Prostate gland (tissue), 2 donors: ENCODE measurements at regions not wholly inside any gene's neighbourhood (a gene's known extent, or its start where the extent isn't known, plus 50 kb on each side); places are given as distances from the start of the nearest gene placed in this dataset.

Experiments used
- CTCF ChIP-seq, 4 experiments: fragments of 200-600 bp in 2 of 4; fragments of 450-650 bp in 2 of 4; sonication (generic) in 2 of 4; IDR thresholded peaks; 1 replicate in 3 of 4; 2 replicates in 1 of 4; pipeline ENCODE4 v1.5.1; 2016 to 2019; ENCODE audit warnings: antibody characterized with exemption in 4 of 4, mild to moderate bottlenecking in 2 of 4, moderate library complexity in 2 of 4
- POLR2A ChIP-seq: fragments of 450-650 bp; IDR thresholded peaks from one replicate; pipeline ENCODE4 v1.6.1; 2016; ENCODE audit warnings: antibody characterized with exemption, mild to moderate bottlenecking
- POLR2AphosphoS5 ChIP-seq: sonication (generic); formaldehyde crosslinking; IDR thresholded peaks from one replicate; pipeline ENCODE4 v1.6.1; 2017; ENCODE audit warnings: antibody characterized with exemption

DNA sequence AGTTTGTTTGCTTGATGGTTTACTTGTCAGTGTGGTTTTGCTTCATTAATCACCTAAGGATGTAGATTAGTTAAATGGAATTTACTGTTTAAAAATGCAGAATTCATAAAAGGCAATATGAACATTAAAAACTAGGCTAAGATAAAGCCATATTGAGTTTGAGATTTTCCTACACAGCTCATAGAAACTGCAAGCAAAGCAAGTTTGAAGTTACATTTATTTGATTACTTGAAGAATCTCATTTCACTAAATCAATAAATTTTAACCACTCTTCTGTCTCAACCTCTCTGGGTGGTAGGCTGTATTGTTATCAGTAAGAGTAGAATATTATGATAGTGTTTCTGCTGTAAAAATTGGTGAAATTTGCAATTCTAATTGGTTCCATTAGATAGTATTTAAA is 1180.7 kb upstream of the SLC10A2 start:
- no peak for TF ChIP-seq CTCF (IDR thresholded peaks at IDR 0.05)
- no peak for TF ChIP-seq POLR2A
- TF ChIP-seq POLR2AphosphoS5 = no peak
